Activated naive CD4-positive, alpha-beta T cell treated with anti-CD3 and anti-CD28 coated beads, Interleukin-2, amount 50 U/mL, for 24 hours (primary cell): ENCODE measurements at regions not wholly inside any gene's neighbourhood (a gene's known extent, or its start where the extent isn't known, plus 50 kb on each side); places are given as distances from the start of the nearest gene placed in this dataset.
A peak's percentile ranks its signal among the peaks of the same experiment; 100 is the strongest.
"Not testable (repeated sequence)": the region's sequence is repeated elsewhere in the genome, so short reads cannot be mapped to it uniquely, and the experiment has no call there.

Experiments used
- H3K27ac Mint-ChIP-seq: one replicate; pipeline ENCODE4 v1.8.0; 2021; ENCODE audit warnings: mild to moderate bottlenecking, mixed read lengths
- H3K27me3 Mint-ChIP-seq: one replicate; pipeline ENCODE4 v1.8.0; 2021; ENCODE audit warnings: mixed read lengths
- H3K36me3 Mint-ChIP-seq: one replicate; pipeline ENCODE4 v1.8.0; 2021; ENCODE audit warnings: mixed read lengths
- H3K4me1 Mint-ChIP-seq: one replicate; pipeline ENCODE4 v1.8.0; 2021; ENCODE audit warnings: mixed read lengths
- H3K4me3 Mint-ChIP-seq: one replicate; pipeline ENCODE4 v1.8.0; 2021; ENCODE audit warnings: mild to moderate bottlenecking, mixed read lengths
- H3K9me3 Mint-ChIP-seq: one replicate; pipeline ENCODE4 v1.8.0; 2021; ENCODE audit warnings: mixed read lengths

DNA sequence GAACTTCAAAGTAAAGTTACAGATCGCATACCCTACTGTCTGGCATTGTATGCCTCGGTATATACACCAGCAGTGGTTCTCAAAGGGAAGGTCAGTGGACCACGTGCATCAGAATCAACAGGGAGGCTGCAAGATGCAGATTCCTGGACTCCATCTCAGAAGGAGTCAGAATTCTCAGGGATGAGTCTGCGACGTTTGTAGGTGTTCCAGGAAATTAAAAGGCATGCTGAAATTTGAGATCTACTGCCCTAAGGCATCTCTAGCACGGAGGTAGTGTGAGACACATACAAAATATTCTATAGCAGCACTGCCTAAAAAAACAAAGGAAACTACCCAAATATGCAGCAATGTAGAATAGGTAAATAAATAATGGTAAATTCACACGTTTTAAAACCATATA lies 136.8 kb upstream of the BNIP2 start:
- Mint-ChIP-seq H3K9me3 (peaks cover 4% of the 10 kb centered on the region), H3K36me3 (no peaks in the 10 kb centered on the region), H3K4me3 (no peak overlapping the region), H3K4me1 (no peaks in the 10 kb centered on the region), H3K27me3 (no peaks in the 10 kb centered on the region), H3K27ac (no peak overlapping the region)

DNA sequence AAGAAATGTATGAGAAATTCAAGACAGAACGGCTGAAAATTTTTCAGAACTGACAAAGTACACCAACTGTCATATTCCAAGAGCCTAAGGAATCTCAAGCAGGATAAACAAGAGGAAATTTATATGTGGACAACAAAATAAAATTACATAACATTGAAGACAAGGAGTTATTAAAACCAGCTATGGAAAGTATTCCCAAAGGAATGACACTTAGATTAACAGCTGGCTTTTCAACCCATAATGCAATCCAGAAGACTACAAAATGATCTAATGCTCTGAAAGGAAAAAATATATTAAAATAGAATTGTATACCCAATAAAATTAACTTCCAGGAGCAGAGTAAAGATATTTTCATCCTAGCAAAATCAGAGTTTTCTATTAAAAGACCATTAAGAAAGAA lies 132.2 kb upstream of the BNIP2 start:
- H3K4me1 Mint-ChIP-seq, result no peaks in the 10 kb centered on the region
- no peaks in the 10 kb centered on the region for H3K27me3 Mint-ChIP-seq
- no peak overlapping the region for H3K4me3 Mint-ChIP-seq
- H3K9me3 Mint-ChIP-seq, result peaks cover 4% of the 10 kb centered on the region
- H3K27ac Mint-ChIP-seq, result no peak overlapping the region
- no peaks in the 10 kb centered on the region for H3K36me3 Mint-ChIP-seq

DNA sequence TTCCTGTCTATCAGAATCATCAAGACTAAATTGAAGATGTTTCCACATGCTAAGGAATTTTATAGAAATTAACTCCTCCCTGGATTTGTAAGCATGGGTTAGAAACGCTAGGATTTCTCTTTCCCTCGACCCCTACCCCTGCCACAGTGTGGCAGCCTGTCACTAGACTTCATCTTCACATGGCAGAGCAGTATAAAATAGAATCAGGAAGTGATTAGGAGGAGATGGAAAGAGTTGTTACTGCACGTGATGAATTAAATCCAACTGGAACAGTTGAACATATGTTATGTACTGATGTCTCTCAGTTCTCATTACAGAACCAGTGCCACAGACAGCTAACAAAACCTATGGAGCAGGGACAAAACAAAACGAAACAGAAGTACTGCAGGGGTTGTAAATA lies 130.0 kb upstream of the BNIP2 start:
- no peak overlapping the region for H3K4me3 Mint-ChIP-seq
- H3K27me3 Mint-ChIP-seq, result no peaks in the 10 kb centered on the region
- H3K27ac Mint-ChIP-seq, result no peak overlapping the region
- no peaks in the 10 kb centered on the region for H3K9me3 Mint-ChIP-seq
- H3K4me1 Mint-ChIP-seq, result peaks cover 12% of the 10 kb centered on the region
- H3K36me3 Mint-ChIP-seq, result no peaks in the 10 kb centered on the region

DNA sequence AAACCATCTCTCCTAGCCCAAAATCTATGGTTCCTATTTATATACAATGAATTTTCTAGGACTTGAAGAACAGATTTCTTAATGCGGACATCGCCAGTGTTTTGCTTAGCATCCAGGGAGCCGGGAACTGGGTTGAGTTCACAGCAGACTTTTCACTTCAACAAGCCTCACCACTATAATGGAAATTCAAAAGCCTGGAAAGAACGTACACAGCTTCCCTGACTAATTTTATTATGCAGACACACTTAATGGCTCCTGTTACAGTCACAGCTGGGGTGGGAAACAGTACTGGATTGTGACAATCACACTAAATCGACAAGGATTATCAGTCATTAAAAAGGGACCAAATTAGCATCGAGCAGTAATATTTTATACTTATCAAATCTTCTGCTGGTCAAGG lies 129.2 kb upstream of the BNIP2 start:
- H3K4me1 Mint-ChIP-seq, result peaks cover 20% of the 10 kb centered on the region
- H3K36me3 Mint-ChIP-seq, result no peaks in the 10 kb centered on the region
- H3K9me3 Mint-ChIP-seq, result no peaks in the 10 kb centered on the region
- H3K4me3 Mint-ChIP-seq, result no peak overlapping the region
- no peak overlapping the region for H3K27ac Mint-ChIP-seq
- no peaks in the 10 kb centered on the region for H3K27me3 Mint-ChIP-seq

DNA sequence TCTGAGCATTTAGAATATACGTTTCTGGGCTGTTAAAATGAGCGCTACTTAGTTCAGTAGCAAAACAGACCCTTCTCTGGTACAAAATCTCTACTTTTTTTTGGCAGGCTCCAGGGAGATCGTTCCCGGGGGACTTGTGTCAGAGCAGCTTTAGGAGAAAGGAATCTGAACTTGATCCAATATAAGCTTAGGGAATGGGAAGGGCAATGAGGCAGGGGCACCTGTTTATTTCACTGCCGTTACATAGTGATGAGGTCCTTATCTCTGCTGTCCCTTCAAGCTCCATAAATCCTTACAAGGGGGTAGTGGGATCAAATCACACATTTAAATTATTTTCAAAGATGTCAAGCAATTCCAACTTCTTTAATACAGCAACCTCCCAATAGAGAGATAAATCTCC lies 128.7 kb upstream of the BNIP2 start:
- Mint-ChIP-seq H3K36me3 (no peaks in the 10 kb centered on the region), H3K4me1 (peaks cover 25% of the 10 kb centered on the region), H3K9me3 (no peaks in the 10 kb centered on the region), H3K27ac (no peak overlapping the region), H3K27me3 (no peaks in the 10 kb centered on the region), H3K4me3 (no peak overlapping the region)

DNA sequence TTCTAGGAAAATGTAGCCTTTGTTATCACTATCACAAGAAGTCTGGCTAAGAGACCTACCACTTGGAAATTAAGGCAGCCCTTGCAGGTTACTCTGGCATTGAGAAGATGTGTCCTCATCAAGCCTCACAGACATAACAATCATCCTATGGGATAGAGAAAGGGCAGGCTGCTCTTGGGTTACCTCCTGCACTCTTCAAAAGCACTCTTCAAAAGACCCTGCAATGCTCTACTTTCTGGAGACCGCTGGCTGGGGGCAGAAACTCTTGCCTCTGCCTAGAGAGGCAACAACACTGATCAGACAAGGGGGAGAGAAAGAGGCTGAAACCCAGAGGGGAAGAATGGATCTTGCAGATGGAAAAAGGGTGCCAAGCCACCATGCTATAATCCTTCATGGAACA lies 127.9 kb upstream of the BNIP2 start:
- Mint-ChIP-seq H3K4me3 (no peak overlapping the region), H3K27me3 (no peaks in the 10 kb centered on the region), H3K27ac (no peak overlapping the region), H3K36me3 (no peaks in the 10 kb centered on the region), H3K9me3 (no peaks in the 10 kb centered on the region), H3K4me1 (peaks cover 32% of the 10 kb centered on the region)

DNA sequence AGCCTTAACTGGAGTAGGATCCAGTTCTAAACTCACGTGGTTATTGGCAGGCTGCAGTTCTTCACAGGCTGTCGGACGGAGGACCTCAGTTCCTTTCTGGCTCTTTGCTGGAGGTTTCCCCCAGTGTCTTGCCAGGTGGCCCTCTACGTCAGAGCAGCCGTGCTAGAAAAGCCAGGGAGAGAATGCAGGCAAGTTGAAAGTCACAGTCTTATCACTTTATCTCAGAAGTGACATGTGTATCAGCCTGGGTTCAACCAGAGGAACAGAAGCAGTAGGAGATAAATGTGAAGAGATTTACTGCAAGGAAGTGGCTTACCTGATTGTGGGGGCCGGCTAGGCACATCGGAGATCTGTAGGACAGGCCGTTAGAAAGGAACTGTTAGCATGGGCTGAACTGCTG lies 125.3 kb upstream of the BNIP2 start:
- peaks cover 2% of the 10 kb centered on the region for H3K36me3 Mint-ChIP-seq
- H3K27ac Mint-ChIP-seq, result peak overlapping the region; percentile 49
- H3K4me1 Mint-ChIP-seq, result peaks cover 35% of the 10 kb centered on the region
- no peaks in the 10 kb centered on the region for H3K9me3 Mint-ChIP-seq
- H3K27me3 Mint-ChIP-seq, result no peaks in the 10 kb centered on the region
- H3K4me3 Mint-ChIP-seq, result peak overlapping the region; percentile 5

DNA sequence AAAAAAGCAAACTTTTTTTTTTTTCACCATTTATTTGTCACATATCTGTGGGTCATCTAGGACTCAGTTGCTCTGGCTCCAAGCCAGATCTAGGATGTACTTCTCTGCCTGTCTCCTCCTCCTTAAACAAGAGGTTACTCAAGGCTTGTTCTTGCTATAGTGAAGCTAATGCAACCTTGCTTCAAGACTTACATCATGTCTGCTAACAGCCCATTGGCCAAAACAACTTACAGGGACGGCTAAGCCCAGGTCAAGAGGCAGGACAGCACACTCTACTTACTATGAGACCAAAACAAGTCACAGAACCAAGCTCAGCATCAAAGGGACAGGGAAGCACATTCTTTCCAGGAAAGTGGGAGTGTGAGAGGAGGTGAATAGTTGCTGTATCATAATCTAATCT lies 123.8 kb upstream of the BNIP2 start:
- no peaks in the 10 kb centered on the region for H3K9me3 Mint-ChIP-seq
- H3K36me3 Mint-ChIP-seq, result peaks cover 2% of the 10 kb centered on the region
- no peaks in the 10 kb centered on the region for H3K27me3 Mint-ChIP-seq
- H3K4me3 Mint-ChIP-seq, result no peak overlapping the region
- H3K27ac Mint-ChIP-seq, result no peak overlapping the region
- H3K4me1 Mint-ChIP-seq, result peaks cover 35% of the 10 kb centered on the region

DNA sequence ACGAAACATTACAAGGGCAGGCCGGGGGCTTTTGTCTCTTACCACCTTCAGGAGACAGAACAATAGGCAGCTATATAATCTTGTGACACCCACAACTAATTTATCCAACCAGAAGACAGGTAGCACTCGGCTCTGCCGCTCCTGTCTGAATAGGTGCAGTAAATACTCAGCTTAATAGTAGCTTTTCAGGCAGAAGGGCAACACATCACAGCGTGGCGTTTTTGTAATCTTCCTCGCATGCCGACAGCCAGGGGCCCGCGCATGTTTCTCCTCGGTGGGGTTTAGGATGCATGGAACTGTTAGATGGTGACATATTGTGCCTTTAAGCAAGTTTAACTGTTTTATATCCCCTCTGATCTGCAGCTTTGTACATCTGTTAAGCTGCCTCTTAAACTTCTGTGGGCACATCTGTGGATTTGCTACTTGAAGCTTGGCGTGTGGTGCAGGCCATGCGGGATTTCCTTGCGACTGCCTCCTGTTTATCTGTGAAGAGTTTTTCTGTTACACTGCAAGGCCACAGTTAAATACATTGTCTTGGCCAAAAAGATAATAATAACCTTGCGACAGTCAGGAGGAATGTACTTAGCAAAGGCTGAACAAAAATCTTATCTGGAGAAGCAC lies 123.2 kb upstream of the BNIP2 start:
- Mint-ChIP-seq H3K27ac (peak overlapping the region; percentile 39), H3K27me3 (no peaks in the 10 kb centered on the region), H3K9me3 (no peaks in the 10 kb centered on the region), H3K36me3 (peaks cover 2% of the 10 kb centered on the region), H3K4me3 (no peak overlapping the region), H3K4me1 (peaks cover 35% of the 10 kb centered on the region)

DNA sequence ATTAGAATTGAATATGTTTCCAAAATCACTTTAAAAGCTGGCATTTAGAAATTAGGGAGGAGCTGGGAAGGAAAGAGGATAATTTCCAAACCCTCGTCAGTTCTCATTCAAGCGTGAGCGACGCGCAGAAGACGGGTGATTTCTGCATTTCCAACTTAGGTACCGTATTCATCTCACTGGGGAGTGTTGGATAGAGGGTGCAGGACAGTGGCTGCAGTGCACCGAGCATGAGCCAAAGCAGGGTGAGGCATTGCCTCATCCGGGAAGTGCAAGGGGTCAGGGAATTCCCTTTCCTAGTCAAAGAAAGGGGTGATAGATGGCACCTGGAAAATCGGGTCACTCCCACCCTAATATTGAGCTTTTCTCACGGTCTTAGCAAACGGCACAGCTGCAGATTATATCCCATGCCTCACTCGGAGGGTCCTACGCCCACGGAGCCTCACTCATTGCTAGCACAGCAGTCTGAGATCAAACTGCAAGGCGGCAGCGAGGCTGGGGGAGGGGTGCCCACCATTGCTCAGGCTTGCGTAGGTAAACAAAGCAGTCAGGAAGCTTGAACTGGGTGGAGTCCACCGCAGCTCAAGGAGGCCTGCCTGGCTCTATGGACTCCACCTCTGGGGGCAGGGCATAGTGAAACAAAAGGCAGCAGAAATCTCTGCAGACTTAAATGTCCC lies 114.3 kb upstream of the BNIP2 start:
- Mint-ChIP-seq H3K9me3 (peaks cover 11% of the 10 kb centered on the region), H3K4me1 (peaks cover 61% of the 10 kb centered on the region), H3K36me3 (peaks cover 11% of the 10 kb centered on the region), H3K4me3 (peak overlapping the region; percentile 77), H3K27ac (peak overlapping the region; percentile 87)
- not testable (repeated sequence) for H3K27me3 Mint-ChIP-seq

DNA sequence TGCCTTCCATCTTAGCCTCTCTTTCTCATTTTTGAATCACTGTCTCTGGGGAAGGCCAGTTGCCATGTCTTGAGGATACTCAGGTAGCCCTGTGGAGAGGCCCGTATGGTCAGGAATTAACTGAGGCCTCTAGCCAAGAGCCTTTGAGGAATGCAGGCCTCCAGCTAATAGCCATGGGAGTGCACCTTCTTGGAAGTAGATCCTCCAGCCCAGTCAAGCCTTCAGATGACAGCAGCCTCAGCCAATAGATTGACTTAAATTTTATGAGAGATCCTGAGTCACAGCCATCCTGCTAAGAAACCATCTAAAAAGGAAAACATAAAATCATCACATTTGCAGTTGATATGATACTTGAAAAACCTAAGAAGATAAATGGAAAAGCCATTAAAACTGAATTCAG lies 112.5 kb upstream of the BNIP2 start:
- no peak overlapping the region for H3K4me3 Mint-ChIP-seq
- H3K9me3 Mint-ChIP-seq, result peaks cover 11% of the 10 kb centered on the region
- peaks cover 11% of the 10 kb centered on the region for H3K36me3 Mint-ChIP-seq
- H3K27ac Mint-ChIP-seq, result peak overlapping the region; percentile 75
- H3K27me3 Mint-ChIP-seq, result no peaks in the 10 kb centered on the region
- H3K4me1 Mint-ChIP-seq, result peaks cover 78% of the 10 kb centered on the region

DNA sequence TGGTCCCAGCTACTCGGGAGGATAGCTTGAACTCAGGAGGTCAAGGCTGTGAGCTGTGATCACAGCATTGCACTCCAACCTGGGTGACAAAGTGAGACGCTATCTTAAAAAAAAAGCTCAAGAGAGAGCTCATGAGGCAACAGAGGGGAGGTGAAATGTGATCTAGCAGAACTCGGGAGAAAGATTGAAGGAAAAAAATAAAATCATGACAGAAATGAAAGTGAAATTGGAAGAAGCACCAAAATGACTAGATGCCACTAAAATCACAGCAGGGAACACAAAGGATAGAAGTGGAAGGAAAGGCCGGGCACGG lies 109.4 kb upstream of the BNIP2 start:
- Mint-ChIP-seq H3K4me3 (peak overlapping the region; percentile 49), H3K27ac (peak overlapping the region; percentile 83), H3K27me3 (no peaks in the 10 kb centered on the region), H3K4me1 (peaks cover 93% of the 10 kb centered on the region), H3K36me3 (peaks cover 4% of the 10 kb centered on the region), H3K9me3 (no peaks in the 10 kb centered on the region)

DNA sequence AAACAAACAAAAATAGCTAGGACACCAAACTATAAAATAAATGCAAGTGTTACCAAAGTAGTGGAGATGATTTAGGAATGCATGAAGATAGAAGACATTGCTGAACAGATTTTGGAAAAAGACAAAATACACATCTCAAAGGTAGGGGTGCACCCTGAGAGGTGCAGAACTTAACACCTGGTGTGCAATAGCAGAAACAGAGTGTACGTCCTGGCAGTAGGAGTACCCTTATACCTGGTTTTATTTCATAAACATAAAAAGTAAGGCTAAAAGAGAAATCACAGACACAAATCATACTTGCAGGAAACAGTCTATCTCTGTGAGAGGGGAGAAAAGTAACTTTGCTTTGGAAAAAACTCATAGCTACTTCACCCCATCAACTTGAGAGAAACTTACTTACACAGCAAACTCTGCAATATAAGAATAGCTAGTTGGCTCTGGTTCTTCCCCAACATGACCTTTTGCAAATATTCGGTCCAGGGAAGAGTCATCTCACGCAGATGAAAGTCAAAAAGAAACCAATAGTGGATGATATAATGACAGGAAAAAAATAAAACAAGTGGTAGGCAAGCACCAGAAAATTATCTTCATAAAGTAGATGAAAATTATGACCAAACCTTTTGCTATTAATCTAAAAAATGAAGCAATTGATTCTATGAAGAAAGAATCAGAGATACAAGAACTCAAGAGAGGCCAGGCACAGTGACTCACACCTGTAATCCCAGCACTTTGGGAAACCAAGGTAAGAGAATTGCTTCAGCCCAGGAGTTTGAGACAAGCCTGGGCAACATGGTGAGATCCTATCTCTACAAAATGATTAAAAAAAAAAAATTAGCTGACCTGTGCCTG lies 108.9 kb upstream of the BNIP2 start:
- Mint-ChIP-seq H3K4me3 (peak overlapping the region; percentile 49), H3K36me3 (peaks cover 4% of the 10 kb centered on the region), H3K27me3 (no peaks in the 10 kb centered on the region), H3K9me3 (no peaks in the 10 kb centered on the region), H3K27ac (peak overlapping the region; percentile 90), H3K4me1 (peaks cover 93% of the 10 kb centered on the region)

DNA sequence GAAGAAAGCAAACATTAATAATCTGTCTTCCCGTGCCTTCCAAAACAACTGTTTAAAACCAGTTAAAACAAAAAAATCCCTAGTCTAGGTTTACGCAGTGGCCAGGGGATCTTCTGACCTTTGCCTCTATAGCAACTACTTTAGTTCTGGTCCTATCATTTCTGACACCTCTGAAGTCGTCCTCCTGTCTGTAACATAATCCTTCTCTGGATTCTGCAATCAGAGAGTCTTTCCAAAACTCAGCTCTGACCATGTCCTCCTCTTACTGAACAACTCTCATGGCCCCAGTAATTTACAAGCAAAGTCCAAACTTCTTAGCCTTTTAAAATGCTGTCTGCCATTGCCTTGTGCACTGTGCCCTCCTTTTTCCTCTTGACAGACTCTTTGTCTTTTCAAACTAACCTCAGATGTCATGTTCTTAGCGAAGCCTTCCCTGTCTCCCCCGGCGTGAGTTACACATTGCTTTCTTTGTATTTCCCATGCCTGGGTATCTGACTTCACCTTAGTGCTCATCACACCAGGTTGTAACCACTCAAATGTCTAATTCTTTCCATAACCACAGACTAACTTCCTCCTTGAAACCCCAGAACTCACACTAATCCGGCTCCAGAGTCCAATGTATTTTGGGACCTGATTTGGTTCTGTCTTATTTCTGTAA lies 105.2 kb upstream of the BNIP2 start:
- Mint-ChIP-seq H3K4me3 (peak overlapping the region; percentile 19), H3K9me3 (no peaks in the 10 kb centered on the region), H3K36me3 (peaks cover 2% of the 10 kb centered on the region), H3K27ac (peak overlapping the region; percentile 53), H3K4me1 (peaks cover 88% of the 10 kb centered on the region), H3K27me3 (no peaks in the 10 kb centered on the region)

DNA sequence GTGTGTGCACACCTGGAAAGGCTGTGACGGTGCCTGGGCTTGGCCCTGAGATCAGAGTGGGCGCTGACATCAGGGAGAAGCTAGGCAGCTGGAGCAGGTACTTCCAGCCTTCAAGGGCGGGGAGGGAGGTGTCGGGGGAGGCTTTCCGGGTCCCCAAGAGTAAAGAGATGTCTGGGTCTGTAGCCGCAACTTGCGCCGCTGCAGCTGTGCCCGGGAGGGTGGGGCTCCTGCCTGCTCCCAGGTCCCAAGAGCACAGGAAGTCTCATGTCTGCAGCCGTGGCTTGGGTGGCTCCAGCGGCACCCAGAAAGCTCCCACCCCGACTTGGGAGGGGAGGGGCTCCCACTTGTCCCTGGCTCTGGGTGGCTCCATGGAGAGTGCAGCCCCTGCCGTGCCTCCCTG lies 103.2 kb upstream of the BNIP2 start:
- peak overlapping the region; percentile 67 for H3K4me3 Mint-ChIP-seq
- peaks cover 77% of the 10 kb centered on the region for H3K4me1 Mint-ChIP-seq
- no peaks in the 10 kb centered on the region for H3K36me3 Mint-ChIP-seq
- no peaks in the 10 kb centered on the region for H3K27me3 Mint-ChIP-seq
- peak overlapping the region; percentile 75 for H3K27ac Mint-ChIP-seq
- H3K9me3 Mint-ChIP-seq, result no peaks in the 10 kb centered on the region

DNA sequence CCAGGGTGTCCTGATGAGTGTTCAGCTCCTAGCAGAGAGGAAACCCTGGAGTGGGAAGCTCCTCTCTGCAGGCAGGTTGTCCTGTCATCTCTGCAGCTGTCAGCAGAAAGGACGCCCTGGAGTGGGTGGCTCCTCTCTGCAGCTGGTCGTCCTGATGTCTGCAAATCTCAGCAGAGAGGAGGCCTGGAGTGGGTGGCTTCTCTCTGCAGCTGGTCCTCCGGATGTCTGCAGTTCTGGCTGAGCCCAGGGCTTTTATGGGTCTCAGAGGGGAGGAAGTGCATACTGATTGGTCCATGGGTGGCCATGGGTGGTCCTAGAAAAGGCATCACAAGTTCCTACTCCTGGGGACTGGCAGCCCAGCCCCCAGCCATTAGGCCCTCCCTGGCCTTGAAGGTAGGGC lies 102.6 kb upstream of the BNIP2 start:
- Mint-ChIP-seq H3K36me3 (no peaks in the 10 kb centered on the region), H3K27me3 (no peaks in the 10 kb centered on the region), H3K27ac (no peak overlapping the region), H3K4me1 (peaks cover 71% of the 10 kb centered on the region), H3K4me3 (no peak overlapping the region), H3K9me3 (no peaks in the 10 kb centered on the region)
